H1 (cell line): ENCODE measurements at regions not wholly inside any gene's neighbourhood (a gene's known extent, or its start where the extent isn't known, plus 50 kb on each side); places are given as distances from the start of the nearest gene placed in this dataset.

Source experiments
- BACH1 ChIP-seq: IDR thresholded peaks from 2 replicates; pipeline ENCODE4 v1.6.1; 2012; ENCODE audit warnings: low read length, improper control_type of control experiment
- HDAC2 ChIP-seq, 2 experiments: fragments of 300-600 bp in 1 of 2; sonication (generic) in 1 of 2; IDR thresholded peaks; 2 replicates each; pipeline ENCODE4 v1.6.1; 2011 to 2012; ENCODE audit warnings: low read depth in 2 of 2, low read length in 2 of 2, mild to moderate bottlenecking in 2 of 2, moderate library complexity in 2 of 2, borderline replicate concordance in 1 of 2, inconsistent platforms in 1 of 2
- HDAC6 ChIP-seq: IDR thresholded peaks from one replicate; pipeline ENCODE4 v1.7.1; 2012; ENCODE audit warnings: low read depth, mild to moderate bottlenecking, inconsistent platforms, low read length, moderate library complexity
- RXRA ChIP-seq: IDR thresholded peaks from 2 replicates; pipeline ENCODE4 v1.6.1; 2011; ENCODE audit warnings: low read depth, mild to moderate bottlenecking, low read length, moderate library complexity; ENCODE audit not compliant: insufficient read depth
- TAF1 ChIP-seq: IDR thresholded peaks from 2 replicates; pipeline ENCODE4 v1.6.1; 2011; ENCODE audit warnings: mild to moderate bottlenecking, low read depth, low read length

DNA sequence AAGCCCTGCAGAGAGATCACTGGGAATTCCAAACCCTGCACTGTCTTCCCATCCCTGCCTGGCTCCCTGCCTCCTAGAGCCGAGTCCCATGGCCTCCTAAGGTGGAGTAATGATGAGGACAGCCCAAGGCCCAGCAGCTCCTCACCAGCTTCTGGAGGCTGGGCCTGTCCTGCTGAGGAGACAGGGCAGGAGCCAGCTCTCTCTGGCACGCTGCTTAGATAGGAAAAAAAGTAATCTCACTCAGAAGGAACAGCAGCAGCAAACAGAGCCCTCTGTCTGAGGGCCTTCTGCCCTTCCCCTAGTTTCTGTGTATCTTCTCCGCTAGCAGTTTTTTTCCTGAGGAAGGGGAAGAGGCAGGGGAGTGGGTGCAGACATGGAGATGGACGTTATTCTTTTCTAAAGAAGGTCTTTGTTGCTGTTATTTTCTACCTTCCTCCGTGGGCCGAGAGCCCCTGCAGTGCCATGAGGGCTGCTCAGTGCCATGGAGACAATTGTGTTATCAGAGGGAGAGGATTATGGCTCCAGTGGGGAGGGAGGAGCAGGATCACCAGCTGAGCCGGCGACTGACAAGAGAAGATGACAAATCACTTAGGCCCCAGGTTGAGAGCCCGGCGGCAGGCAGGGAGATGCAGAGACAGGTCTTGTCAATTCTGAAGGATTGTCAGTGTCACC lies 315.3 kb downstream of the BUD13 start (continued):
- TF ChIP-seq RXRA (no peak), TAF1 (no peak), BACH1 (no peak), HDAC2 (IDR thresholded peaks at IDR 0.05; ENCODE audit: borderline replicate concordance in 1 of 2, low read depth in 2 of 2, low read length in 2 of 2) (no peak), HDAC6 (no peak)
